Kidney (tissue), 13 donors: ENCODE measurements at regions not wholly inside any gene's neighbourhood (a gene's known extent, or its start where the extent isn't known, plus 50 kb on each side); places are given as distances from the start of the nearest gene placed in this dataset.

ENCODE experiments used
- DNase-seq, 5 donors: peaks; one replicate each; pipeline ENCODE4 v3.0.0-alpha.2; 2013 to 2020
- FAIRE-seq: peaks from 2 replicates; lab custom pipeline; 2012; peaks lifted over from hg19 to GRCh38; lab: Jason Lieb, UNC
- H3K27ac ChIP-seq, 2 donors: one replicate each; pipeline ENCODE4 v1.7.0; 2013; ENCODE audit warnings: low read depth in 2 of 2, low read length in 2 of 2, inconsistent platforms in 1 of 2
- H3K27me3 ChIP-seq: one replicate; pipeline ENCODE4 v1.7.1; 2013; ENCODE audit warnings: low read length, inconsistent platforms; ENCODE audit not compliant: control insufficient read depth, insufficient read depth
- H3K36me3 ChIP-seq, 3 donors: one replicate each; pipeline versions ENCODE4 v1.7.0 to v1.7.1; 2013; ENCODE audit warnings: low read length in 3 of 3, control low read depth in 1 of 3, inconsistent platforms in 1 of 3; ENCODE audit not compliant: insufficient read depth in 3 of 3, control insufficient read depth in 2 of 3
- H3K4me1 ChIP-seq, 3 donors: one replicate each; pipeline versions ENCODE4 v1.7.0 to v1.7.1; 2013; ENCODE audit warnings: low read length in 3 of 3, inconsistent platforms in 1 of 3, low read depth in 1 of 3; ENCODE audit not compliant: control insufficient read depth in 2 of 3, insufficient read depth in 2 of 3
- H3K4me3 ChIP-seq, 3 donors: one replicate each; pipeline versions ENCODE4 v1.7.0 to v1.8.1; 2013; ENCODE audit warnings: low read length in 3 of 3, control low read depth in 1 of 3, inconsistent platforms in 1 of 3
- H3K9ac ChIP-seq, 3 donors: one replicate each; pipeline versions ENCODE4 v1.7.0 to v1.7.1; 2013; ENCODE audit warnings: low read length in 3 of 3, control low read depth in 1 of 3, inconsistent platforms in 1 of 3
- H3K9me3 ChIP-seq, 3 donors: one replicate each; pipeline versions ENCODE4 v1.7.0 to v1.7.1; 2013; ENCODE audit warnings: low read length in 3 of 3, control low read depth in 1 of 3, inconsistent platforms in 1 of 3; ENCODE audit not compliant: control insufficient read depth in 2 of 3, insufficient read depth in 1 of 3
- CTCF ChIP-seq: IDR thresholded peaks from 3 replicates; pipeline ENCODE4 v1.5.1; 2012; ENCODE audit warnings: mild to moderate bottlenecking, moderate library complexity, borderline replicate concordance; ENCODE audit not compliant: insufficient read depth; ENCODE audit errors: extremely low read depth
- intact Hi-C: fragments of 100-400 bp; cut with DNase I; formaldehyde crosslinking; loops from one replicate; pipeline ENCODE4 v1.11.1; 2022
- donor health status: control.
- donor health status: control.
- donor health status: control.
- donor health status: control.
- donor health status: control.
- donor health status: DM: yes; HTN: yes; CAD: no.
- donor health status: Normal renal cell carcinoma (clear cell type).

- no peak for TF ChIP-seq CTCF
- DNase-seq (no peak), FAIRE-seq (no peak)
- Histone ChIP-seq H3K27me3 (no peaks in the 10 kb centered on the region), H3K9ac (no peak overlapping the region), H3K27ac (no peak overlapping the region), H3K4me3 (no peak overlapping the region), H3K4me1 (peaks cover 0 to 5% (median 3%) of the 10 kb centered on the region in 3 donors), H3K9me3 (no peaks in the 10 kb centered on the region), H3K36me3 (no peaks in the 10 kb centered on the region)
- intact Hi-C loops, result no loop called here
Observed at GRCh38 chr4:26199596-26199995, 121.2 kb upstream of the RBPJ start.

- no peak overlapping the region for H3K27ac ChIP-seq
- intact Hi-C loops, result no loop called here
- H3K9me3 ChIP-seq, result no peaks in the 10 kb centered on the region
- no peak for FAIRE-seq
- peaks cover 0 to 13% (median 6%) of the 10 kb centered on the region in 3 donors for H3K4me1 ChIP-seq
- no peak overlapping the region for H3K9ac ChIP-seq
- TF ChIP-seq CTCF, result no peak
- H3K4me3 ChIP-seq, result no peak overlapping the region
- no peak for DNase-seq
- H3K27me3 ChIP-seq, result no peaks in the 10 kb centered on the region
- H3K36me3 ChIP-seq, result no peaks in the 10 kb centered on the region
Observed at GRCh38 chr4:26201120-26201519, 119.7 kb upstream of the RBPJ start.

- Histone ChIP-seq H3K27ac (no peak overlapping the region), H3K4me1 (peaks cover 0 to 17% (median 6%) of the 10 kb centered on the region in 3 donors), H3K4me3 (no peak overlapping the region), H3K36me3 (no peaks in the 10 kb centered on the region), H3K27me3 (no peaks in the 10 kb centered on the region), H3K9ac (no peak overlapping the region), H3K9me3 (no peaks in the 10 kb centered on the region)
- intact Hi-C loops, result no loop called here
- no peak for FAIRE-seq
- DNase-seq, result no peak
- TF ChIP-seq CTCF, result no peak
Observed at GRCh38 chr4:26204249-26204825, 116.5 kb upstream of the RBPJ start.

- Histone ChIP-seq H3K27ac (no peak overlapping the region), H3K9ac (no peak overlapping the region), H3K36me3 (no peaks in the 10 kb centered on the region), H3K27me3 (no peaks in the 10 kb centered on the region), H3K9me3 (no peaks in the 10 kb centered on the region), H3K4me3 (no peak overlapping the region), H3K4me1 (peaks cover 0 to 17% (median 6%) of the 10 kb centered on the region in 3 donors)
- FAIRE-seq (no peak), DNase-seq (no peak)
- TF ChIP-seq CTCF, result no peak
- intact Hi-C loops, result no loop called here
Observed at GRCh38 chr4:26204911-26205370, 115.9 kb upstream of the RBPJ start.
